ENCODE measurements at regions not wholly inside any gene's neighbourhood (a gene's known extent, or its start where the extent isn't known, plus 50 kb on each side); places are given as distances from the start of the nearest gene placed in this dataset.

- no peak for TF ChIP-seq CTCF (conservative IDR thresholded peaks at IDR 0.05; ENCODE audit: low read depth, low read length)
- no peak for TF ChIP-seq EZH2 (IDR thresholded peaks at IDR 0.05; ENCODE audit: low read length, unreplicated experiment)
- no peak for TF ChIP-seq EZH2phosphoT487 (IDR thresholded peaks at IDR 0.05; ENCODE audit: borderline replicate concordance, low read length)
These were observed 251.6 kb downstream of the NUP35 start for GRCh38 chr2:183375821-183376220.
